Stimulated activated CD4-positive, alpha-beta T cell treated with anti-CD3 and anti-CD28 coated beads, Interleukin-1b, Interleukin-23, amount 100 ng/mL, for 24 hours (primary cell): ENCODE measurements at regions not wholly inside any gene's neighbourhood (a gene's known extent, or its start where the extent isn't known, plus 50 kb on each side); places are given as distances from the start of the nearest gene placed in this dataset.
A peak's percentile ranks its signal among the peaks of the same experiment; 100 is the strongest.

Experiments
- DNase-seq, 4 experiments: peaks; one replicate each; pipeline ENCODE4 v3.0.0-alpha.2; 2020; ENCODE audit warnings: low read depth in 4 of 4, low spot score in 1 of 4

DNA sequence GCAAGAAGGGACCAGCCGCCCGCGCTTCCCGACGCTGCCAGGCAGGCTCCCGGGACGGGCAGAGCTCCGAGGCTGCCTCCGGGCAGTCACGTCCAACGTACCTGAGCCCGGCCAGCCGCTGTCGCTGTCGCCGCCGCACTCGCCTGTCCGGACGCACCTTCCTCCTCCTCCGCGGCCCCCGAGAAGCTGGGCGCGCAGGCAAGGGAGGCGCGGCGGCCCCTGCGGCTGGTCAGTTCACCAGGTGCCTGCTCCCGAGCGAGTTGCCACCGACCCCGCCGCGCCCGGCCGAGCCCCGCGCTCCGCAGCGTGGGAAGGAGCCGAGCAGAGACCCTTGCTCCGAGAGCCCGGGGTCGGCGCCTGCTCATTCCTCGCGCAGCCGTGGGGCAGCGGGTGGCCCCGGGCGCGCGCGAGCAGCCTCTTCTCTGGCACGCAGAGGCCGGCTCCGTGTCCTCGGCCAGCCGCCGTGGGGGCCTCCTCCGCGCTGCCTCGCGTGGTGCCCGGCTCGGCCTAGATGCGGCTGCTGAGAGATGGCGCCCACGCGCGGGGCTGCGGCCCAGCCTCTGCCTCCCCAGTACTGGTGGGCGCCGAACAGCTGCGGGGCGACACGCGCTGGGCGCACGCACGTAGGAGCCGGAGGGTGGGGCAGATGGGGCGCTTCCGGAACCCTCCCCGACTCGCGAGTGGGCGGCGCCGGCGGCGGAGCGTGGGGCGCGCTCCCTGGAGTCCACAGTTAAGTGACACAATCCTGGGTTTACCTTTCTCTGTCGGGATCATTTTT is 419.4 kb downstream of the UQCRFS1 start:
- DNase-seq = no peak

DNA sequence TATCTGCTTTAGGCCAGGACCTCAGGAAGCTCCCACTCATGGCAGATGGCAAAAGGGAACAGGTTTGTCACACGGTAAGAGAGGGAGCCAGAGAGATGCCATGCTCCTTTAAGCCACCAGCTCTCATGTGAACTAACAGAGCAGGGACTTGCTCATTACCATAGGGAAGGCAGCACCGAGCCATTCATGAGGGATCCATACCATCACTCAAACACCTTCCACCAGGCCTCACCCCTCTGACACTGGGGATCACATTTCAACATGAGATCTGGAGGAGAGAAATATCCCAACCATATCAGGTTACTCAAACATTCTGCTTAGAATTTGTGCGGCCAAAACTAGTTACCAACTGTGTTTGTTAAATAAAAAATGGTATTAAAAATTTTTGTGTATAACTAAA is 427.0 kb downstream of the UQCRFS1 start:
- DNase-seq = no peak

DNA sequence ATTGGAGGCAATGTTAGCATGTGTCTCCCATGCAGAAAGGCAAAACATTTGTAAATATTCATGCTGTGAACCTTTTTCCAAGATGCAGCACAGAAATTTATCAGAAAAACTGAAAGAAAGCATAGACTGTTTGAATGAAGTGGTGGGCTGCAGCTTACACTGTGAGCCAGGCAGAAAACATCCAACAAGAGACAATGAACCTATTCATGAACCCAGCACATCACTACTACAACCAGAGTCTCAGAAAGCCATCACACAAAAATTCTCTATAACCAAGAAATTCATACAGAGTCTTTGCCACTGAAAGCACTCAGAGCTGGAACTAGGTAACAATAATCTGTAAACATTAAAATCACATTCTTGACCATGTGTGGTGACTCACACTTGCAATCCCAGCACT is 448.9 kb downstream of the UQCRFS1 start:
- DNase-seq = no peak

DNA sequence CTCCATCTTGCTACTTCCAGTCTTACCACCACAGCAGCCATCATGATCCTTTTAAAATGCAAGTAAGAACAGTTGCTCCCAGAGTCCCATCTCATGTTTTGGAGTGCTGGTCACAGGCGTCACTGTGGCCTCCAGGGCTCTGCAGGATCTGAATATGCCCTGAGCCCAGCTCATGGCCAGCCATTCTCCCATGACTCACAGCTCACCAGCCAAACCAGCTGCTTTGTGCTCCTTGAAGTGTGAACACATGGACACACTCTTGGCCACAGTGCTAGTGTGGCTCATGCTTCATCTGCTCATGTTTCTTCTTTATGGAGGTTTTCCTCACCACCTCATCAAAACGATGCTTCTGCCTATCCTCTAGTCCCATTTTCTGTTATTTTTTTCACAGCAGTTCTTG is 466.5 kb downstream of the UQCRFS1 start:
- no peak for DNase-seq

DNA sequence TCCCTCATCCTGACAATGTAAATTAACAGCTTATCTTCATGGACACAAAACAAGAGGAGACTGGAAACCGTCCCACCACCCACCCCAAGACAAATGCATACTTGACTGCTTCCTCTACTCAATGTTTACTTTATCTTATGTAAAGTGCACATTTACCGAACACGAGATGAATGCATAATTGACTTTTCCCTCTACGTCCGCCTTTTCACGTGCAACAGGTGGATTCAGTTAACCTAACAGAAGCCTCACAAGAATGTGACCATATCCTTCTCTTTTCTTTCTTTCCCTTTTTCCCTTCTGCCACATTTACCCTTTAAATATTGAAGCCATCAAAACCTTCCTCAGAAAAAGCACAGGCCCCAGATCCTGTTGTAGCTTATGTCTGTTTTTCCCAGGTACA is 468.0 kb downstream of the UQCRFS1 start:
- DNase-seq = no peak

DNA sequence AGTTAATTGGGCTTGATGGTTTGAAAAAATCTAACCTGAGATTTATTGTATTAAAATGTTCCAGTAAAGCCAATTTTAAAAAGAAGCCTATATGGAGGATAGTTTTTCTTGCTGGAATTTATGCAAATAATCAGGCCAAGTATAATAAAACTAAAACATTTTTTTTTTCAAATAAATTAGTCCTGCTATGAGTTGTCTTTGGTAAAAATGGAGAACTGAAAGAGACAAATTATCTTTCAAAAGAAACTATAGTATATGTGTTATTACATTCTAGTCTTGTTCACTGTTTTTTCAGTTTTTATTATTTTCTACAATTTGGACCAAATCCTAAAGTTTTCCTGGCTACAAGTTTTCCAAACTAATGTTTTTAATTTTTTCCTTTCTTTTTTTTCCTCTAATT is 468.9 kb downstream of the UQCRFS1 start:
- DNase-seq = no peak

DNA sequence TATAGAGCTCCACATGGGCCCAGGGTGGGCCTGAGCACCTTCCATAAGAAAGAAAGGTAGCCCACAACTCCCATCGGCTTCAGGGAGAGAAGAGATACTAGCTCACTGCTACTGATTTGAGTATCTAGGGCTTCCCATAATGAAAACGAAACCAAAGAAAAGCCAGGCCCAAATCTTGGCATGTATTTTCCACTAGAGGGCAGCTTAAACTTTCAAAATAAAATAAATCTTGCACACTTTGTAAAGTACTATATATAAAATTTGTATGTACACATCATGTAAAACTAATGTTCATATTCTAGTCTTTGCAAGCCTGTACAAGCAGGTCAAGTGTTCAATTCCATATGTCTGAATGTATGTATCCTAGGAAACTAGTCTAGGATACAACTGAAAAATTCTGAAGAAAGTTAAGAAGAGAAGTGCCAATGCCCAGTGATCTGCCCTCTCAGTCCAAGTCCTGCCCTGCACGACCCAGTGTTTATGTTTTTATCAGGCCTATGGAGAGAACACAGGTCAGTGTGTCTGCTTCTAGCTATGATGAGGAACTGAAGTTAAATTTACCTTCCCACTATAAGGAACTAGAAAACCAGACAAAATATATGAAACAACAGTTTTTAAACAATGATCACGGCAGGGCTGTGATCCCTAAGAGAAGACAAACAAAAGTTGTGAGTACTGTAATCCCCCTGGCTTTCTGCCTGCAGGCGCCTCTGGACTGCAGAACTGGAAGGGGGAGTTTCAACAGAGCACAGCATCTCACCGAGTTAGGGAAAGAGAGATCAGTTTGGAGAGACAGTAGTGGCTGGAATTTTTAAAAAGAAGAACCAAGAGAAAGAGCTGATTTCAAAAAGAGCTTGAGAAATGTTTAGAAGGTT is 475.7 kb downstream of the UQCRFS1 start:
- no peak for DNase-seq

DNA sequence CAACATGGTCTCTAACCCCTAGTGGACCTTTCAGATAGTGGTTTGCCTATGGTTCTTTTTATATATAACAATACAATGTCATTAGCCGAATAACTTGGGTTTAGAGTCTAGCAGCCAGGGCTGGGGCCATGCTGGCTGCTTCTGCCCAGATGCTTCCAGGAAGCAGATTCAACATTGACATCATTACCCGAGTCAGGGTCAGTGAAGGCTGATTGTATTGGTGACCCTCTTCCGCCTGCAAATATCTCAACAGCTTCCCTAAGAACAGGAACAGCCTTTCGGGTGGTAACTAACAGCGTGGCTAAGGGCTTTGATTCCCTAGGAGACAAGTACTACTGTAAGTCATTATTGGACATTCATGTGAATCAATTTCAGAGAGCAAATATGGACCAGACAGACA is 476.4 kb downstream of the UQCRFS1 start:
- DNase-seq = no peak

DNA sequence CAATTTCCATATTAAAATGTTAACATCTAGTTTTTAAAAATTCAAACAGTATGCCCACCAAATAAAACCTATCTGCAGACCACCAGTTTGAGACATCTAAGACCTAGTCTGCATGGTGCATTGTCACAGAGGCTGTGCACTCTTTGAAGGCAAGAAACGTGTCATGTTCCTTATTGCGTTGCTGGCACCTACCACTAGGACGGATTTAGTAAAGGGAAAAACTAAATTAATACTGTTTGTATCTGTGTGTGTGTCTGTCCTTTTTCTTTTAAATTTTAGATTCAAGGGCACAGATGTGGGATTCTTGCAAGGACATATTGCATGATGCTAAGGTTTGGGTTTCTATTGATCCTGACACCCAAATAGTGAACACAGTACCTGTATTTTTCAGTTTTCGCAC is 481.4 kb downstream of the UQCRFS1 start:
- no peak for DNase-seq

DNA sequence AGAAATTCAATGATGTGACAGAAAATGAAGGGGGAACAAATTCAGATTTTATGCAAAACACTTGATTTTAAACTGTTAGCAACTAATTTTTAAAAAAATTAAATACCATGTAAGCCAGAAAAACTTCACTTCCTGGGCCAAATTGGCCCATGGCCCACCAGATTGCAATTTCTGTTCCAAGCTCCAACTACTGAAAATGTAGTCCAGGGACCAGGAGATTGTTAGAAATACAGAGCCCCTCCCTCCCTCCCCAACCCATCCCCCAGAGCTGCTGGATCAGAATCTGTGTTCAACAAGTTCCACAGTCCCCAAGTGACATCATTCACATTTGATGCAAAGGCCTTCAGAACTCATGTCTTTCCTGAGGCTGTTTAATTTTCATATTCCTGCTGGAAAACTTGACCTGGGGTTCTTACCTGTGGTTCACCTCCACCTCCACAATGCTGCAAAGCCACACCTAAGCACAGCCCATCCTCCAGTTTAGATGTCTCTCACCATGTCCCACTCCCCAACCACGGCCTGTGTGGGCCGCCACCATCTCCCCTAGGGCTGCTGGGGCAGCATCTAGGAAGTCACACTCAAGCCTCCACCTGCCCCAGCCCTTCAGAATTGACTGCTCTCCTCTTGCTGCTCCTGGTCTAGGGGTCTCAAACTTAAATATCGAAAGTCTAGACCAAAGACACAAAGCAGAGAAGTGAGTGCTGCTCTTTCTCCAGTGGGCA is 482.0 kb downstream of the UQCRFS1 start:
- no peak for DNase-seq

DNA sequence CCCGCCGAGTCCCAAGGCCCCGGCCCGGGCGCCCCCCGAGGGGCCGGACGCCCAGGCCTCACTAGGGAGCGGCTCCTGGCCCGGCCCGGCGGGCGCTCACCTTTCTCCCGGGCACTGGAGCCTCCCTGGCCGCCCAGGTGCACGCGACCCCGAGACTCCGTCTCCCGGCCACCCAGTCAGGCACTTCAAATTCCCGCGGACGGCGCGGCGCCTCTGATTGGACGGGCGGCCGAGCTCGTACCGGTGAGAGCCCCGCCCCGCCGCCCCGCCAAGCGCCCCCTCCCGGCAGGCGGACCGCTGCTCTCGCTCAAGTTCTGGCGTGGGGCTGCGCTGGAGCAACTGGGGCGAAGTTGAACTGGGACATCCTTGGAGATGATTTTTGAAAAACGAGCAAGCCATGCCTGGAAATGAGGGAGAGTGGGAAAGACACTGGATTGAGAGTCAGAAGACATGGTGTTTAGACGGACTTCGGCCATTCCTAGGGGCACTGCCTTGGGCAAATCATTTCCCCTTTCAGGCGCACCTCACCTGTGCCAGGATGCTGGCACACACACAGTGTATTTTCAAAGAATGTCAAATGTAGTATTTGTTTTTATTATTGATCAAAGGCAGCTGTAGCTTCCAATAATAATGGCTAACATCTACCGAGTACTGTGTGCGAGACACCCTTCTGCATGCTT is 485.3 kb downstream of the UQCRFS1 start:
- peak in 2 of 4 experiments; percentile 7 to 17 for DNase-seq

DNA sequence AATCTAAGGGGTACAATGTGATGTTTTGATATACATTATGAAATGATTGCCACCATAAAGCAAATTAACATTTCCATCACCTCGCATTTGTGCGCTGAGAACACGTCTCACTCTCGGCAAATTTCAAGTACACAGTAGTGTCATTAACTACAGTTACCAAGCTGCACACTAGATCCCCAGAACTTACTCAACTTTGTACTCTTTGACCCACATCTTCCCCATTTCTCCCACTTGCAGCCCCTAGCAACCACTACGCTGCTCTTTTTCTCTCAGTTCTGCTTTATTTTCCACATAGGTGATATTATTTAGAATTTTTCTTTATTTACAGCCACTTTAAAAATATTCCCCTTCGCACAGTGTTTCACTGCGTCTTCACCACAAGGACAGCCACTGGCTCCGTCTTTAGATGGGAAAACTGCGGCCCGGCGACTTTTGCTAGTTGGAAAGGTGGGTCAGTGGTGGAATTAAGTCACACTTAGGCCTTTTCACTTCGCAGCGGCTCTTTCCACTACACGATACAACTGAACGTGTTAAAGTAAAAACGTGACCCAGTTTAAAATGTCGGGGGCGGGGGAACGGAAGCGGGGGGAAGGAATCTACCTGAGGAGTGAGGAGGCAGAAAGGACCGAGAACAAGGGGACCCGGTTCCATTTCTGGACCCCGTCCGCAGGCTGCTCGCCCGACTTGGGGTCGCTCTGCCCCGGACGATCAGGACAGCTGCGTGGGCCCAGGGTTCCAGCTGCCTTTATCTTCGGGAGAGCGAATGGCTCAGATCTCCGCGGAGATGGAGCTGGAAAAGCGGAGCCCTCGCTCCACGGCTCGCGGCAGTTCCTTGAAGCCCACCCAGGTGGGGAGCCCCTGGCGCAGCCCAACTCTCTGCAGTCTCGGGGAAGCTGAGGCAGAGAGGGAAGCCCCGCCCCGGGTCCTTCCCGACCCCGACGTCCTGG is 486.1 kb downstream of the UQCRFS1 start:
- DNase-seq = no peak

DNA sequence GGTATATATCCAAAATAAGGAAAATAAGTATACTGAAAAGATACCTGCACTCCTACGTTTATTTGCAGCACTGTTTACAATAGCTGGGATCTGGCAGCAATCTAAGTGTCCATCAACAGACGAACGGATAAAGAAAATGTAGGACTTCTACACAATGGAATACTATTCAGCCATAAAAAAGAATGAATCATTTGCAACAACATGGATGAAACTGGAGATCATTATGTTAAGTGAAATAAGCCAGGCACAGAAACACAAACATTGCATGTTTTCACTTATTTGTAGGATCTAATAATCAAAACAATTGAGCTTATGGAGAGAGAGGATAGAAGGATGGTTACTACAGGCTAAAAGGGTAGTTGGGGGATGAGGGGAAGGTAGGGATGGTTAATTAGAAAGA is 494.0 kb downstream of the UQCRFS1 start:
- no peak for DNase-seq

DNA sequence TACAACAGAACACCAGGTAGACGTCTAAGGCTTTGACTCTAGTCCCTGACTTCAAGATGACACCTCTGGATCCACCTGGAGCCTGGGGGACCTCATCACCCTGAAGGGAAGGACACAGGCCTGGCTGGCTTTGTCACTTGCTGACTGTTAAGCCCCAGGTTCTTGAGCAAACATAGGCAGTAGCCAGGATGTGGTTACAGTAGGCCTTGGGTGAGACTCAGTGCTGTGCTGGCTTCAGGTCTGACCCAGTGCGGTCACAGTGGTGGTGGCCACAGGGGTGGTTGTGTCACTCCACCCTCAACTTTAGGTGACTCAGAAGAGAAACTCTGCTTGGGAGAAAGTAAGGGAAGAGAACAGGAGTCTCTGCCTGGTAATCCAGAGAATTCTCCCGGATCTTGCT is 497.8 kb downstream of the UQCRFS1 start:
- no peak for DNase-seq

DNA sequence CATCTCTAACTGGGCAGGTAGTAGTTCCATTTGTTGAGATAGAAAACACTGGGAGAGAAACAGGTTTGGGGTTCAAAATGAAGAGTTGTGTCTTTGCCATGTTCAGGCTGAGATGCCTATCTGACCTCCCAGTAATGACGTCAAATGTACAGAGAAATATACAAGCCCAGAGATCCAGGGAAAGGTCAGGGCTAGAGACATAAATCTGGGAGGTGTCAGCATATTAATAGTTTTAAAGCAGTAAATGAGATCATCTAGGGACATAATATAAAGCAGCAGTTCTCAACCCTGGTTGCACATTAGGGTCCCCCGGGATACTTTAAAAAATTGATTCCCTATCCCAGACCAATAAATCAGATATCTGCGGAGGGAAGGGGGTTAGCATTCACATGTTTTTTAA is 501.5 kb downstream of the UQCRFS1 start:
- no peak for DNase-seq

DNA sequence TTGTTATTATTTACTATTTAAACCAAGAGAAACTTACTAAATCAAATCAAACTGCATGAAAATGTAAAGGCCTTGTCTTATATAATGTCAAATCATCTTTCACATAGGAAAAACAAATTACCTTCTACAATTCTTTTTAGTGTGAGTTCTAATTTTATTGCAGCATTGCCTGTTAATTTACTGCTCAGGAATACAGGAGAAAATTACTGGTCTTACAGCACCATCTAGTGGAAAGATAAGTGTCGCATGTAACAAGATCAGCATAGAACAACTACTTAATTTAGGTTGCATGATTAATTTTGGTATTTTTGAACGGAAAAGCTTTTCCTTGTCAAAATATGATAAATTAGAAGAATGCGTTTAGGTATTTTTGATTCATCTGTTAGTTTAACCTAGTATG is 502.7 kb downstream of the UQCRFS1 start:
- DNase-seq = no peak

DNA sequence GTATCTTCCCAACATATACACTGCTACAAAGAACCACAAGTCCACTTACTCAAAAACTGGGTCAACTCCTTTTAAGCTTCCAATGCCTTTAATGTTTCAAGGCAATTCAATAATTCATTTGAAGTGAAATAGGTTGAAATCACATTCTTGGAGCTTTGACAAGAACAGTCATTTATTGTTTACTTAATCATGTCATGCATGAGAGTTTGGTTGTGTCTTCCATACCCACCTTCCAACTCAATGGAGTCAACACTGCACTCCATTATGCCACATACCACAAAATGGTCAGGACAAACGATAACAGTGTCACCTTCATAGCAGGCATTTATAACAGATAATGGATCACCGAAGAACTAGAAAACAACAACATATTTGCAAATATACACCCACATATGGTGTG is 506.3 kb downstream of the UQCRFS1 start:
- no peak for DNase-seq

DNA sequence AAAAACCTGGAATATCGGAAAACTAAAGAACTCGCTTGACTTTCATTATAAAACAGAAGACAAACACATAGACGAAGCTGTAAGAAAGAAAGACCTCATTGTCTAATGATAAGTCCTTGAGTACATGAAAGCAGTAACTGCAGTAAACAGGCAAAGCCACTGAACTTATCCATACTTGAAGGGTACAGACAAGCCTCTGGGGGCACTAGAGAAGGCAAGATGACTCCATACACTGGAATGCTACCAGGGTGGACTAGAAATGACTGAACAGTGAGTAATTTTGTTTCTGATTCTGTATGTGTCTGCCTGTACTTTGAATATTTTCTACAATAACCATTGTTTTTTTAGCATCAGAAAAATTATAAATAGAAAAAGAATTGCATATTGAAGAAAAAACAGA is 507.9 kb downstream of the UQCRFS1 start:
- no peak for DNase-seq

DNA sequence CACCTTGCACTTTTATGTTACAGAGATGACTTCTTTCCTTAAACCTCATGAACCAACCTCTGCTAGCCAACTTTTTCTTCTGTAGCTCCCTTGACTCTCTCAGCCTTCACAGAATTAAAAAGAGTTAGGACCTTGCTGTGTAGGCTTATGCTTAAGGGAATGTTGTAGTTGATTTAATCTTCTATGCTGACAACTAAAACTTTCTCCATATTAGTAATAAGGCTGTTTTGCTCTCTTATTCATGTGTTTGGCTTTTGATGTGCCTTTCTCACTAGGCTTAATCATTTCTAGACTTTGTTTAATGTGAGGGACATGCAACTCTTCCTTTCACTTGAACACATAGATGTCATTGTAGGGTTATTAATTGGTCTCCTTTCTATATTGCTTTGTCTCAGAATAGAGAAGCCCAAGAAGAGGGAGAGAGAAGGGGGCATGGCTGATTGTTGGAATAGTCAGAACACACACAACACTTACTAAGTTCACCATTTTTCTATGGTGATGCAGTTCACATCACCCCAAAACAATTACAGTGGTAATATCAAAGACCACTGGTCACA is 509.5 kb downstream of the UQCRFS1 start:
- no peak for DNase-seq

DNA sequence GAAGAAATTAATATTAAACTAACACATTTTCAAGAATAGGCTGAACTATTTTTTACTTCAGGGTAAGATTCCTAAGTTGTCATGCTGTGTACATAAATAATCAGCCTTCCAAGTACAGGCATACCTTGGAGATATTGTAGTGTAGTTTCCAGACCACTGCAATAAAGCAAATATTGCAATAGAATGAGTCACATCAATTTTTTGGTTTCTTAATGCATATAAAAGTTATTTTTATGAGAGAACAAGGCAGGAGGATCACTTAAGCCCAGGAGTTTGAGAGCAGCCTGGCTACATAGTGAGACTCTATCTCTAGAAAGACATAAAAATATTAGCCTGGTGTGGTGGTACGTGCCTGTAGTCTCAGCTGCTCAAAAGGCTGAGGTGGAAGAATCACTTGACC is 511.5 kb downstream of the UQCRFS1 start:
- DNase-seq = no peak
